Globus pallidus (tissue), 1 donor: ENCODE measurements at regions not wholly inside any gene's neighbourhood (a gene's known extent, or its start where the extent isn't known, plus 50 kb on each side); places are given as distances from the start of the nearest gene placed in this dataset.

ENCODE experiments used
- DNase-seq: peaks from one replicate; pipeline ENCODE4 v3.0.0-alpha.2; 2015; ENCODE audit warnings: low spot score

DNA sequence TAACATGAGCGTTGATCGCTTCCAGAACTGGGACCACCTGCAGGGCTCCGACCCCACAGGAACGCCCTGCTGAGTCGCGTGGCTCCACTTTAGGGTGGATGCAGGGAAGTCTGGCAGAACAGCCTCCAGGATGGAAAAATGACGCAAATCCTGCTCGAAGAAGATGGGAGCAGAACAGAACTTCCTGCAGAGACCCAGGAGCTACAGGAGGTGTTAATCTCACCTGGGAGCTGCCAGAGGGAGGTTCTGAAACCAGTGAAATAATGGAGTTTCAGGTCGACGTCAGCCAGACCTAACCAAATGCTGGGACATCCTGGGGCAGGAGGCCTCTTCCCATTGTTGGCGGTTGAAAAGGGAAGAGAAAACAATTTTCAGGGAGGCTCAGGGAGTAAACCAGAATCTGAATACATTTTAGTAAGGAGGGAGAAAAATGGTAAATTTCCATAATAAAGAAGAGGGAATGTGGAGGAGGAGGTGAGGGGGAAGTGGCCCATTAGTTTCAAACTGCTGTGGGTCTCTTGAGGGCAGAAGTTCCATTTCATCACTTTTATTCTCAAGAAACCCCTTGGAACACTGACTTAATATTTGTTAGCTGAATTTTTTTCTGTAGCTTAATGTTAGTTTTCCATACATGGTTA lies 558.4 kb upstream of the CDH4 start:
- no peak for DNase-seq

DNA sequence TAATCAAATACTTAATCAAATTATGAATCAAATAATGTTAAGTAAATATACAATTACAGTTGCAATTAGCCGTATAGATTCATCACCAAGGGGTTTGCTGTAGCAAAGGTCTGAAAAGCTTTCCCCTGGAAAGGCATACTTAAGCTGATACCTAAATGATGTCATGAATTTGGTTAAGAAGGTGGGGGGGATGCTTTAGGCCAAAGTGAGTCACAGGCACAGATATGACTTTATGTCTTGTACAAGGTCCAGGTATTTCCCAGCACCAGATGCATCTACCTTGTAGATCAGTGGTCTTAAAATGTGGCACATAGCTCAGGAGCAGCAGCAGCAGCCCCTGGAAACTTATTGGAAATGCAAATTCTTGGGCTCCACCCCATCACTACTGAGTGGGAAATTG lies 557.3 kb upstream of the CDH4 start:
- DNase-seq = no peak

DNA sequence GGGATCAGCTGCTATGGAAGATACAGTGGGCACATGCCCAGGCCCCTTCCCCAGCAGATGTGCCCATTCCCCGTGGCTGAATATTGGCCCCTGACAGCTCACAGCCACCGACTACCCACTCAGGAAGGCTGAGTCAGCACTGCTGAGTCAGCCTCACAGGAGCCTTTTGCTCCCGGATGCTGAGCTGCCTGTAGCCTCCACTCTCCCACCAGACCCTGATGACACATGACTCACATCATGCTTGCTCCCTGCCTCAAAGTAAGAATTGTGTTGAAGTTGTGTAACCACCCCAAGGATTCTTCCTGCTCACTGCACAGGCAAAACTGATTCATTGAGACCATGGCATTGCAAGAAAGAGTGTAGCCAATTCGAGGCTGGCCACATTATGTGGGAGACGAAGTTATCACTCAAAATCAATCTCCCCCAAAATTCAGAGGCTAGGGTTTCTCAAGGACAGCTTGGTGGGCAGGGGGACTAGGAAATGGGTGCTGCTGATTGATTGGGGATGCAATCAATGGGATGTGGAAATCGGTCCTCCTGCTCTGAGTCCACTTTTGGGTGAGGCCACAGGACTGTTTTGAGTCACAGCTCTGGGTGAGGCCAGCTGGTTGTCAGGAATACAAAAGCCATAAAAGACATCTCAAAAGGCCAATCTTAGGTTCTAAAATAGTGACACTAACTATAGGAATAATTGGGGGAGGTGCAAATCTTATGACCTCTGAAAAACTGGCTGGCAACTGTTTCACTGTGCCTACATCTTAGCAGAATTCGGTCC lies 556.6 kb upstream of the CDH4 start:
- no peak for DNase-seq

DNA sequence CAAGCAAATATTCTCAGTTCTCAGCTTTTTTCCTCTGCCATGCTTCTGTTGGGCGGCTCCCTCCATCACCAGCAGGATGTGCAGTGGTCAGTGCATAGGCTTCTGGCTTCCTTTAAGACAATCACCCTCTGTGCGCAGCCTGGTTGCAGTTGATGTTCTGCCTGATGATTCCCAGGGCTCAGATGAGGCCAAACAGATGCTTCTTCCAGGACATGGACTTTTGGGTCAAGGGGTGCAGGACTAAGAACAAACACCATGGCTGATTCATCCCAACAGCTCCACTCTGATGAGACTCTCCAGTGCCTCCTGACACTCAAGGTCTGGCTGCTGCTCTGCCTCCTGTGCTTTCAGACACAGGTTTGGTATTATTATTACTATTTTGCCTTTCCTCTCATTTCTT lies 554.8 kb upstream of the CDH4 start:
- no peak for DNase-seq

DNA sequence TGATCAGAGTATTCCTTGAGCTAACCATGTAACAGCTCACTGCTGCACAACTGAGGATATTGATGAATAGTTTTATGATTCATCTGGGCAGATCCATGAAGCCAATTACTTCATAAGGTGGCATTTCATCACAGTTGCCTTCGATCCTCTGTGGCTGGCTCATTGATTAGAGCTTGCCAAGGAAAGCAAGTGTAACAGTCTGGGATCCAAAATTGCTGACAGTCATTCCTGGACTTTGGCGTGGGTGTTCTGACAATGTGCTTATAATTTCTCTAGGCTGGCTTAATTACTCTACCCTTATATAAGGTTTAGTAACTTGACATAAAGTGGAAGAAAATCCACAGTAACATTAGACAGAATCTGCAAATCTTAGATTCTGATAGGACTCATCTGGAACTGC lies 551.3 kb upstream of the CDH4 start:
- no peak for DNase-seq

DNA sequence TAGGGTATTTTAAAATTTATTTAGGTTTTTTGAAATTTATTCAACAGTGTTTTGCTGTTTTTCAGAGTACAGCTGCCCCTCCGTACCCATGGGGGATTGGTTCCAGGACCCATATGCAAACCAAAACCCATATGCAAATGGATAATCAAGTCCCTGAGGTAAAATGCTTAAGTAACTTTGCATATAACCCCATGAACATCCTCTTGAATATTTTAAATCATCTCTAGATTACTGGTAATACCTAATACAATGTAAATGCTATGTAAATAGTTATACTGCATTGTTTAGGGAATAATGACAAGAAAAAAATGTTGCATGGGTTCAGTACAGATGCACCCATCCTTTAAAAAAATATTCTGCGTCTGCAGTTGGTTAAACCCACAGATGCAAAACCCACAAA lies 547.9 kb upstream of the CDH4 start:
- DNase-seq = no peak

DNA sequence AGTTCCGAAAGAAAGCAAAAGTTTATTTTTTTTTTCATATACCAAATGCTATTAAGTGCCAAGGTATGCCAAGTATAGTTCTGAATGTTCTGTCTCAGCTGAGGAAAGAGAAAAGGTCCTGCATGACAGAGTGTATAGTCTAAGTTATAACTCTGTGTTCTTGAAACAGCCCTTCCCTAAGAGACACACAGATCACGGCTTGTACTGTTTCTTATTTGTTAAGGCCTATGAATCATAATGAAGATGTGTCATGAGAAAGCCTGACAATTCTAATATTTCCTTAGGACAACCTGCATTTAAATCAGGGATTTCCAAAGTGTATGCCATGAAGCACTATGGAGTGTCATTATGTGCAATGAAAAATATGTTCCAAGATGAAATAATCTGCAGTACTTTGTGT lies 538.7 kb upstream of the CDH4 start:
- no peak for DNase-seq

DNA sequence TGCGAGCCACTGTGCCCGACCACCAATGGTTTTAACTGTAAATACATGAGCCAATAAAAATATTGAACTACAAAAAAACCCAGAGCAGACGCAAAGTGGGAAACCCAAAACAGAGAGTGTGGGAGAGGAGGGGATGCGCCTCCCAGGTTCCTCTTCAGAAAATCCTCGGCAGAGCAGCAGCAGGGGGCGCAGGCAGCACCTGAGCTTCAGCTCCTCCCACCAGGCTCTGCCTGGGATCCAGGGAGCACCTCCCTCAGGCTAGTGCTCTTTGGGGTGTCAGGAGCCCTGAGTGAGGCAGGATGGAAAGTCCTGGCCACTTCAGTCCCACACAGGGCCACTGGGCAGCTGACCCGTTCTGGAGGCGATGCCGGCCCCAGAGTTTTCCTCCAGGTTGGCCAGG lies 536.9 kb upstream of the CDH4 start:
- no peak for DNase-seq

DNA sequence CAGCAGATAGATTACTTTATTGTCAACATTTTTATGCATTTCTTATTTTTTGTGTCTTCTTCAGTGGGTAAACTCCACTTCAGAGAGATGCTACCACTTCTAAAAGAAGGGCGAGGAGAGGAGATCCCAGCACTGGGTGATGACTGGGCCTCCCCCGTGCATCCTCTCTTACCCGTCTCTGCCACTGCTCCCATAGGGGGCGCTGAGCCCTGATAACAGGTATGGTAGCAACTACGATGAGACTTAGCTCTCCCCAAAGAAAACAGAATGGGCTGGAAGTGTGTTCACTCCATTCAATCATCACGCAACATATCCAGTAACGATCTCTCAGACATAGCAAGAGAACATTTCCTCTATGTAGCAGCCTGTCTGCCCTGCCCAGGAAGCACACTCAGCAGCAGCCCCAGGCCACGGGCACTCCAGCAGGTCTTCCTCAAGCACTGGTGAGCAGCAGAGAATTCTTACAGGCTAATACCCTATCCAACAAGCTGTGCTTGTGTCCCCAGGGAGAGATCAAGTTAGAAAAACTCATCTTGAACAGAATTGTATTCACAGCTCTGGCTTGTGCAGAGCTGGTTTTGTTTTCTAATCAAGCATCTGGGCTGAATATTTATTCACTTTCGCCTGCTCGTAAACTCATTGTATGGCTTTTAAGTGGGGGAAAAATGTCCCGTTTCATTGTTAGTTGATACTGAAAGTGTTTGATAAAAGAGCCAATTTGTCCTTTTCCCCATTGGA lies 533.1 kb upstream of the CDH4 start:
- DNase-seq = no peak

DNA sequence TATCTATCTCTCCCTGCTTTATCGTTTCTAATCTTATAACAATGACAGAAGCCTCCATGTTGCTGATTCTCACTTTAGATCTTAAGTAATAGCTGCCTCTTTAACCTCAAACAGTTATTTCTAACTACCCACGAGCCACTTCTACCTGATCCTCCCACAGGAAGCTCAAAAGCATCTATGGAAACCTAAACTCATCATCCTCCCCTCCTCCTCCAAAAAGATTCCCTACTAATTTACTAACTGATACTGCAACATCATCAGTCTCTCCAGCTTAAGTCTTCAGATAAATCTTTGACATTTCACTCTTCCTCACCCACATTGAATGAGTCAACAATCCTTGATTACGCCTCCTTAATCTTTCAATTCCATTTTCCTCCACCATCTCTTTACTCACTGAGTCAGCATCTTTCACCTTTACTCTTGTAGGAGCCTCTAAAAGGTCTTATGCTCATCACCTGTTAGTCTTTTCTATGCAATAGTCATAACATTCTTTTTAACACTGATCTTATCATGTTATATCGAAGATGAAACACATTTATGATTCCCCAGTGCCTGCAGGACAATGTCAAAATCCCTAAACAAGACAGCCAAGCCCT lies 526.7 kb upstream of the CDH4 start:
- no peak for DNase-seq

DNA sequence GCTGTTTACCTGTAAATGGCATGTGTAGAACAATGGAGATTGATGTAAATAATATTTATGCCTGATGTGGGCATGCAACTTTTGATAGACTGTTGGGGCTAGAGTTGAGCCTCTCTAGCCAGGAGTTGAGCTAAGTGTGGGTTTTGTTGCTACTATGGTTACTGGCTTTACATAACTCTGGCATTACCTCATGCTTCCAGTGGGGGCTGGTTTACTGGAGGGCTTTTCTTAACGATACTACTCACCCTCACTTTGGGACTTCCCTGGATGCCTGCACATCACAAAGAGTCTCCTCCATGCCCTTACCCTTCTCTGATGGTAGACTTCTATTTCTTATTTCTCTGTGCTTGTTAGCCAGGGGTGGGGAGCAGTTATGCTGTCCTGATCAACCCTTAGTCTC lies 524.6 kb upstream of the CDH4 start:
- no peak for DNase-seq

DNA sequence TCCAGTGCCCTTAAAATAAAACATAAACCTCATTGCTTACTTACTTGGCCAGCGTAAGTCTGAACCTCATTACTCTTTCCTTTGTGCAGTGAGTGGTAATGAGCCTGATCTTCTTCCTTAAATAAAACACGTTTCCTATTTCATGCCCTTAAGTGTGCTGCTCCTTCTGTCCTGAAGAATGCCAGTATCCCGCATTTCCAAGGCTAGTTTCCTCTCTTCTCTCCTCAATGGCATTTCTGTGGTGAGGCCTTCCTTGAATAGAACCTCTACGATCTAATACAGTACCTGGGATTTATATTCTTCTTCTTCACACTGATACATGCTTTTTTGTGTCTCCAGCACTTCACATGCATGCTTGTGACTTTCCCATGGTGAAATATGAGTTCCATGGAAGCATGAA lies 523.4 kb upstream of the CDH4 start:
- no peak for DNase-seq

DNA sequence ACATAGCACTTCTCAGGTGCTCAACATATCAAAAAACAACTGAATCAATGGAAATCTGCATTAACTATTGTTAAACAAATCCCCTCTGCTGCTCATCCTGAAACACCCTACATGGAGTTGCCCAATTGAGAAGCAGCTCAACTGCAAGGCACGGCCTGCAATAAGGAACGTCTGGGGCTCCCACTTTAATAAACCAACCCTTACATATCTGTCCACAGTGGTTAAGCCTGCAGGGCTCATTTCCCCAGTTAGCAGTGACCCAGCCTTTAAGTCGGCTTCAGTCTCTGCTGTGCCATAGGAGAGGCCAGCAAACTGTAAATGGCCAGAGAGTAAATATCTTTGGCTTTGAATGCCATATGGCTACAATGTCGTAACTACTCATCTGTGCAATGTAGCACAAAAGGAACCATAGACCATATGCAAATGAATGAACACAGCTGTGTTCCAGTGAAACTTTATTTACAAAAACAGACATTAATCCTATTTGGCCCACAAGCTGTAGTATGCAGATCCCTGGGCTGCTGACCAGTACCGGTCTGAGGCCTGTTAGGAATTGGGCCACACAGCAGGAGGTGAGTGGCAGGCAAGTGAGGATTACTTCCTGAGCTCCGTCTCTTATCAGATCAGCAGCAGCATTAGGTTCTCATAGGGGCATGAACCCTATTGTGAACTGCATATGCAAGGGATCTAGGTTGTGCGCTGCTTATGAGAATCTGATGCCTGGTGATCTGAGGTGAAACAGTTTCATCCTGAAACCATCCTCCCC lies 522.7 kb upstream of the CDH4 start:
- DNase-seq = no peak

DNA sequence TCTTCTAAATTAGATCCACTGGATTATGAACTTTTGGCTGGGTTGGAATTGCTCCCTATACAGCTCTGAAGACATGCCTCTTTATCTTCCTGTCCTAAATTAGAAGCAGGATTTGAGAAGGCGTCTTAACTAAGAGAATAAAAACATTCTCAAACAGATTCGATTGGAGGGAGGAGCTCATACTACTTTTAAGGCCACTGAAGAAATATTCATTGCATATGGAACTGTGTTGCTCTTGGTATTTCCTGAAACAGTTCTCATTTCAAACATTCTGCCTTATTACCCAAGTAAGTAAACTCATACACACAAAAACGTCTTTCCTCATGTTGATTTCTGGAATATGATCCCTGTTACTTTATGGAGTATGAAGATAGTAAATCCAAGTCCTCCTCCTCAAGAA lies 519.7 kb upstream of the CDH4 start:
- DNase-seq = no peak

DNA sequence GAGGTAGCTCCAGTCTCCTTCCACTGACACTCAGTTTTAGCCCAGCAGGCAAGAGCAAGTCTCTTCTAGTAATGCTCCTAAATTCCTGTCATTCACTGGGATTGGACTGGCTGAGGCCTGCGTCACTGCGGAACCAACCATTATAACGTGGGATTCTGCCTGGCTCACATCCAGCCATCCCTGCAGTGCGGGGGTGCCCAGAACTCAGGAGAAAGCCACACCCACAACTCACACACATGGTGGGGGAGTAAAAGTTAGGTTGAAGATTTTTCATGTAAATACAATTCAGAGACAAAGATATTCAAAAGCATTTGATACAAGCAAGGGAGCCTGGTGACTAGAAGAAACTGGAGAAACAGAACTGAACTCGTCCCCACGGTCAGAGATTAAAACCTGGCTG lies 504.0 kb upstream of the CDH4 start:
- no peak for DNase-seq

DNA sequence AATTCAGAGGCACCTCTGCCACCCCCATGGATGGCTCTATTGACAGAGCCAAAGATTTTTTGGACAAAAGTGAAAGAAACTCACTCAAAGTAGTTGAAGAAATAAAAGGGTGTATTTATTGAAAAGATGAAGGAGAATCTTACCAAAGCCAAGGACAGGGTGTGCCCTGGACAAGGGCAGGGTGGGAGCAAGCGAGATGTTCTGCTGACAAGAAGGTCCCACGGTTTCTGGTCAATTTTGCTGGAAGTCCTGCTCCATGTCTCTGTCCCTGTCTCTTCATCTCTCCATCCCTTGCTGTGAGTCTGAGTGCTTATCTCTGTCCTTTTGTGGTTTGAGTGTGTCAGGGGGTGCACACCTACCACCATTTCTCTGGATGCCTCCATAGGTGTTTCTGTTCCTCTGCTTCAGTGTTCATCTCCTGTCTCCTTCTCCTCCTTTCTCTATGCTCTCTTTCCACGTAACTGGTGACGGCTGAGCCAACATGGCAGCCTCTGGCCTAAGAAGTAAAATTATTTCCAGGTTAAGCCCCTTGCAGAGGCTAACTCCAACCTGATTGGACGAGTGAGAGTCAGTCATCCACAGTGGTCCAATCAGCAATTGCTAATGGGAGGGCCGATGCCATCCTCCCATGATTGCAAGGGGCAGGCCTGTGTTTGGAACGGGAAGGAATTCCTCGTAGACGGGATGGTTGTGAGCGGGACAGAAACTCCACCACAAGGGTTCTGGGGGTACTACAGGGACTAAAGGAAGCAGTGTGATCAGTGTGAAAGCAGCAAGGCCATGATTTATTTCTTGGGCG lies 502.1 kb upstream of the CDH4 start:
- no peak for DNase-seq

DNA sequence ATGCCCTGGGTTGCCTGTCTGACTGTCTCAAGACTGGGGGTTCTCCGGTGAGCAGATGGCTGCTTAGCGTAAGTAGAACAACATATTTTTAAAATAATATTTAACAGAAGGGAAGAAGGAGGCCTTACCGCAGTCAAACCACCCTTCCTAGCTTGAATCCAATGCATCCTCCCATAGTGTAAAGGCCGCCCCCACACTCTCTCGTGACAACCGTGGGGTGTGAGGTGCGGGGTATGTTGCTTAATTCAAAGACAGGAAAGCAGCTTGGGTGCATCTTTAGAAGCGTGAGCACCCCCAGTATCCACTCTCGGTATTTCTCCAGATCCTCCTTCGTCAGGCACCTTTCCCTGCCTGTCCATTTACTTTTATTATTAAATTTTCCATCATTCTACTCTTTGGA lies 501.2 kb upstream of the CDH4 start:
- no peak for DNase-seq

DNA sequence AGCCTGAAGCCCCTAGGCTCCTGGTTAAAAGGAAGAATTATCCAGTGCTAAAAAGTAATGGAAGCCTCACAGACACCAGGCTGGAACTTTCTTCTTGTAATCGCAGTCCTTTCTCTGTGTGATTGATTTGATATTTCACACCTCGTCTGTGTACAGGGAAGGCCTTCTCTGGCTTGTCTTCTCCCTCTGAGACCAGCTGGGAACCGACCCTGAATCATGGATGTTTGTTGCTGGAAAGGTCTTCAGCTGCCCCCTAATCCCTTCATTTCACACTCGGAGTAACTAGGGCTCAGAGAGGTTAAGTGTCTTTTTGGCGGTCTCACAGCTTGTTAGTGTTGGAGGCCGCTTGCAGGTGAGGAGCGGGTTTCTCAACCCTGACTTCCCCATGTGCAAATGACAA lies 500.2 kb upstream of the CDH4 start:
- no peak for DNase-seq

DNA sequence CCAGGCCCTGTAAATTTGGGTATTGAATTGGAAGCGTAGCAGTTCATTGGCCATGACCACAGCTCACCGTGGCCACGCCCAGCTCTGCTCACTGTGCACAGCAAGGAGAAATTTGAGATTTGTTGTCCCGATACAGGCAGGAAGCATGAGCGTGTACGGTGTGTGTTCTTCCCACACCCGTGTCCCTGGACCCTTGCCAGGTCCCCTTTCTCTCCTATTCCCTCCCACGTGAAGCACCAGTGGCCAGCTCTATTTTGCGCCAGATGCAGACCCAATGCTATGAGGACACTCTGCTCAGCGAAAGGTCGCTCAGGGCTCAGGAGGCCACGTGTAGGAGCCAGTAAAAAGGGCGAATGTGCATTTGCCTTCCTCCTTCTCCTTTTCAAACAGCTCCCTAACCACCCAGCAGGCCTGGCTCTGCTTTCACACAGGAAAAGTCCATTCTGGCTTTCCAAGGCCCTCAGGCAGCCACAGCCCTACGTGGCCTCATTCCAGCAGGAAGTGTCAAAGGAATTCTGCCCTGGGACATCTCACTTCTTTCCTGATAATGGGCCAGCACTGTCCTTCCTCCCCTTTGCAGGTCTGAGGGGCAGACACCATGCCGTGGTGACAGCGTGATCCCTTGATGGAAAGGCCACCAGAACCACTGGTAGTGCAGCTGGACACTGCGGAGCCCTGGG lies 499.2 kb upstream of the CDH4 start:
- no peak for DNase-seq

DNA sequence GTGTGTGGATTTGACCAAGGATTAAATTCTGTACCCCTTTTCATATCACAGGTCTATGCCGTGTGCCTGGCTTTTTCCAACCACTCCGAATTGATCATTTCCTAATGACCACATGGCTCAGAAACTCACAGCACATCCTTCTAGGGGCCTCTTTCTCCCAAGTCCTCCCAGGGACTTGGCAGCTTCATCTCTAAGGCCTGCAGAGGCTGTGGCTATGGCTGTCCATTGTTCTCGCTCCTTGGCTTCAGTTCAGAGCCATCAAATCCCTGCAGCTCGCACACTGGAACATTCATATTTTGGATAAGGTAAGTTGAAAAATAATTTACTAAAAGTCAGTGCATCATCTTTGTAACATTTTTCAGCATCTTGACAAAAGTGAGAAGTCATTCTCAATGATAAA lies 497.2 kb upstream of the CDH4 start:
- peak; percentile 33 for DNase-seq

DNA sequence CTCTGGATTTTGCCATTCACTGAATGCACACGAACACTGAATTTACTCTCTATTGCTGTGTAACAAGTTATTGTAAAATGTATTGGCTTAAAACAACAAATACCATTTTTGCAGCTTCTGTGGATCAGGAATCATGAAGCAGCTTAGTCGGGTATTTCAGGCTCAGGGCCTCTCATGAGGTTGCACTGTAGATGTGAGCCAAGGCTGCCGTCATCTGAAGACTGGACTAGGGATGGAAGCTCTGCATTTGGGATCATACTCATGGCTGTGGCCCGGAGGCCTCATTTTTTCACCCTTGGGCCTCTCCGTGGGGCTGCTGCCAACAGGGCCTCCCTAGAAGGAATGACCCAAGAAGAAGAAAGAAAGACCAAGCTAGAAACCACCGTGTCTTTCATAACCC lies 492.4 kb upstream of the CDH4 start:
- no peak for DNase-seq
